HUES6 (cell line): ENCODE measurements at regions not wholly inside any gene's neighbourhood (a gene's known extent, or its start where the extent isn't known, plus 50 kb on each side); places are given as distances from the start of the nearest gene placed in this dataset.
"Not testable (repeated sequence)": the region's sequence is repeated elsewhere in the genome, so short reads cannot be mapped to it uniquely, and the experiment has no call there.

Source experiments
- H3K27ac ChIP-seq: 2 replicates; pipeline ENCODE4 v1.7.0; 2013; ENCODE audit warnings: low read depth, mild to moderate bottlenecking, low read length, inconsistent platforms
- H3K27me3 ChIP-seq: 2 replicates; pipeline ENCODE4 v1.6.1; 2013; ENCODE audit warnings: low read length; ENCODE audit not compliant: control insufficient read depth, insufficient read depth
- H3K36me3 ChIP-seq: 2 replicates; pipeline ENCODE4 v1.6.1; 2013; ENCODE audit warnings: low read length; ENCODE audit not compliant: control insufficient read depth, insufficient read depth
- H3K4me1 ChIP-seq: 2 replicates; pipeline ENCODE4 v1.6.1; 2013; ENCODE audit warnings: low read length; ENCODE audit not compliant: control insufficient read depth, insufficient read depth
- H3K4me3 ChIP-seq: 2 replicates; pipeline ENCODE4 v1.5.1; 2013; ENCODE audit warnings: low read depth, low read length
- H3K9ac ChIP-seq: one replicate; pipeline ENCODE4 v1.6.1; 2013; ENCODE audit warnings: mild to moderate bottlenecking, low read length
- H3K9me3 ChIP-seq: 2 replicates; pipeline ENCODE4 v1.6.1; 2013; ENCODE audit warnings: low read depth, low read length; ENCODE audit not compliant: control insufficient read depth, insufficient read depth

GRCh38 chr2:118423776-118424175 lies 335.5 kb downstream of the INSIG2 start:
- H3K27me3 ChIP-seq: no peaks in the 10 kb centered on the region
- H3K9ac ChIP-seq: no peak overlapping the region
- H3K36me3 ChIP-seq: no peaks in the 10 kb centered on the region
- no peaks in the 10 kb centered on the region for H3K4me1 ChIP-seq
- peaks cover 30% of the 10 kb centered on the region for H3K9me3 ChIP-seq
- no peak overlapping the region for H3K27ac ChIP-seq
- H3K4me3 ChIP-seq: no peak overlapping the region

- Histone ChIP-seq H3K36me3 (no peaks in the 10 kb centered on the region), H3K27me3 (no peaks in the 10 kb centered on the region), H3K9me3 (peaks cover 21% of the 10 kb centered on the region), H3K9ac (no peak overlapping the region), H3K4me3 (no peak overlapping the region), H3K27ac (no peak overlapping the region), H3K4me1 (no peaks in the 10 kb centered on the region)
These were observed 333.4 kb downstream of the INSIG2 start for GRCh38 chr2:118421648-118422047.

GRCh38 chr2:118417406-118418120 lies 329.3 kb downstream of the INSIG2 start:
- Histone ChIP-seq H3K4me1 (no peaks in the 10 kb centered on the region), H3K9me3 (peaks cover 21% of the 10 kb centered on the region), H3K9ac (no peak overlapping the region), H3K4me3 (no peak overlapping the region), H3K36me3 (no peaks in the 10 kb centered on the region), H3K27me3 (no peaks in the 10 kb centered on the region), H3K27ac (no peak overlapping the region)

GRCh38 chr2:118415186-118415585 lies 326.9 kb downstream of the INSIG2 start:
- not testable (repeated sequence) for H3K36me3 ChIP-seq, H3K4me1 ChIP-seq, H3K9me3 ChIP-seq, H3K9ac ChIP-seq, H3K27me3 ChIP-seq, H3K4me3 ChIP-seq, H3K27ac ChIP-seq

GRCh38 chr2:118403658-118404451 lies 315.6 kb downstream of the INSIG2 start:
- H3K9me3 ChIP-seq: peaks cover under 1% of the 10 kb centered on the region
- no peaks in the 10 kb centered on the region for H3K36me3 ChIP-seq
- no peak overlapping the region for H3K9ac ChIP-seq
- H3K27me3 ChIP-seq: no peaks in the 10 kb centered on the region
- no peak overlapping the region for H3K27ac ChIP-seq
- no peaks in the 10 kb centered on the region for H3K4me1 ChIP-seq
- no peak overlapping the region for H3K4me3 ChIP-seq

- peaks cover 10% of the 10 kb centered on the region; the same call in 1 of the 2 replicates for H3K9me3 ChIP-seq
- no peaks in the 10 kb centered on the region for H3K4me1 ChIP-seq
- no peak overlapping the region for H3K4me3 ChIP-seq
- H3K27me3 ChIP-seq: no peaks in the 10 kb centered on the region
- H3K9ac ChIP-seq: no peak overlapping the region
- H3K36me3 ChIP-seq: no peaks in the 10 kb centered on the region
- no peak overlapping the region for H3K27ac ChIP-seq
These were observed 300.5 kb downstream of the INSIG2 start for GRCh38 chr2:118388771-118389170.

GRCh38 chr2:118387509-118387908 lies 299.2 kb downstream of the INSIG2 start:
- Histone ChIP-seq H3K9me3 (peaks cover 12% of the 10 kb centered on the region; the same call in 1 of the 2 replicates), H3K9ac (no peak overlapping the region), H3K27me3 (no peaks in the 10 kb centered on the region), H3K27ac (no peak overlapping the region), H3K4me1 (no peaks in the 10 kb centered on the region), H3K4me3 (no peak overlapping the region), H3K36me3 (no peaks in the 10 kb centered on the region)

- Histone ChIP-seq H3K27me3 (no peaks in the 10 kb centered on the region), H3K4me3 (no peak overlapping the region), H3K27ac (no peak overlapping the region), H3K36me3 (no peaks in the 10 kb centered on the region), H3K4me1 (no peaks in the 10 kb centered on the region), H3K9me3 (peaks cover 12% of the 10 kb centered on the region; the same call in 1 of the 2 replicates), H3K9ac (no peak overlapping the region)
These were observed 298.5 kb downstream of the INSIG2 start for GRCh38 chr2:118386641-118387302.

- no peak overlapping the region for H3K9ac ChIP-seq
- H3K4me1 ChIP-seq: no peaks in the 10 kb centered on the region
- no peak overlapping the region for H3K27ac ChIP-seq
- no peaks in the 10 kb centered on the region for H3K36me3 ChIP-seq
- H3K27me3 ChIP-seq: peaks cover 5% of the 10 kb centered on the region; the same call in 1 of the 2 replicates
- H3K4me3 ChIP-seq: no peak overlapping the region
- H3K9me3 ChIP-seq: peaks cover 4% of the 10 kb centered on the region; the same call in 1 of the 2 replicates
These were observed 292.8 kb downstream of the INSIG2 start for GRCh38 chr2:118380915-118381653.

- Histone ChIP-seq H3K9ac (no peak overlapping the region), H3K9me3 (no peaks in the 10 kb centered on the region), H3K36me3 (no peaks in the 10 kb centered on the region), H3K4me1 (peaks cover 27% of the 10 kb centered on the region), H3K27ac (no peak overlapping the region), H3K27me3 (peaks cover 5% of the 10 kb centered on the region; the same call in 1 of the 2 replicates), H3K4me3 (no peak overlapping the region)
These were observed 287.7 kb downstream of the INSIG2 start for GRCh38 chr2:118375907-118376485.
